Left ventricle myocardium inferior (tissue), 1 donor: ENCODE measurements at regions not wholly inside any gene's neighbourhood (a gene's known extent, or its start where the extent isn't known, plus 50 kb on each side); places are given as distances from the start of the nearest gene placed in this dataset.

ENCODE experiments used
- DNase-seq: peaks from one replicate; pipeline ENCODE4 v3.0.0-alpha.2; 2020
- H3K27ac ChIP-seq: fragments of 200-600 bp; replicated peaks from 2 replicates; pipeline ENCODE4 v1.8.0; 2021
- H3K27me3 ChIP-seq: fragments of 200-600 bp; 2 replicates; pipeline ENCODE4 v1.8.0; 2021; ENCODE audit warnings: low read depth
- H3K36me3 ChIP-seq: fragments of 200-600 bp; 2 replicates; pipeline ENCODE4 v1.8.0; 2021
- H3K4me1 ChIP-seq: fragments of 200-600 bp; 2 replicates; pipeline ENCODE4 v1.8.0; 2021
- H3K4me3 ChIP-seq: fragments of 200-600 bp; 2 replicates; pipeline ENCODE4 v1.8.0; 2021; ENCODE audit warnings: mild to moderate bottlenecking, moderate library complexity
- H3K9me3 ChIP-seq: fragments of 200-600 bp; replicated peaks from 2 replicates; pipeline ENCODE4 v1.8.0; 2021
- CTCF ChIP-seq: fragments of 200-600 bp; IDR thresholded peaks from 2 replicates; pipeline ENCODE4 v1.8.0; 2021; ENCODE audit warnings: antibody characterized with exemption, mild to moderate bottlenecking, borderline replicate concordance
- intact Hi-C: fragments of 100-400 bp; cut with micrococcal nuclease; formaldehyde crosslinking; loops from one replicate; pipeline ENCODE4 v1.11.0; 2022
- donor health status: DM: no; HTN: yes; CAD: no; lungs with severe emphysema.

DNA sequence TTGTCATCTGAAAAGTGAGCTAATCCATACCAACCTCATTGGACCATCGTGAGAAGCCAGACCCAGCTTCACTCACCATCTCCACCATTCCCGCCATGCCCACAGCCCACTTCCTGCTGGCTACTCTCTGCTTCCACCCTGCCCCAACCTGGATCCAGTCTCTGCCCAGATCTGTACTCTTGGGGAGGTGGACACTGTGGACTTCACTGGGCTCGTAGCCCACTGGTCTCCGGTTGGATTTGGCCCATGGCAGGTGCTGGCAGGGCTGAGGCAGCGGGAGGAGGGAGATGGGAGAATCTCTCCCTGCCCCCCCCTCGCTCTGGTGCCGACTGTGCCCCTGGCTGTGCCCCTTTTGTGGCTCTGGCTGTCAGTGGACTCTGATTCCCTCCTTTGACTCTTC is 193.8 kb downstream of the ABHD5 start:
- H3K27me3 ChIP-seq, result no peaks in the 10 kb centered on the region
- peak overlapping the region; percentile 44 for H3K27ac ChIP-seq
- H3K4me1 ChIP-seq, result peaks cover 33% of the 10 kb centered on the region
- intact Hi-C loops, result no loop called here
- no peaks in the 10 kb centered on the region for H3K36me3 ChIP-seq
- DNase-seq, result no peak
- H3K9me3 ChIP-seq, result no peaks in the 10 kb centered on the region
- no peak overlapping the region for H3K4me3 ChIP-seq
- TF ChIP-seq CTCF, result no peak

- Histone ChIP-seq H3K4me1 (peaks cover 33% of the 10 kb centered on the region), H3K27ac (no peak overlapping the region), H3K9me3 (no peaks in the 10 kb centered on the region), H3K4me3 (no peak overlapping the region), H3K27me3 (peaks cover 11% of the 10 kb centered on the region), H3K36me3 (no peaks in the 10 kb centered on the region)
- intact Hi-C loops, result no loop called here
- DNase-seq, result no peak
- TF ChIP-seq CTCF, result no peak
Measured at GRCh38 chr3:43885908-43886618, 195.3 kb downstream of the ABHD5 start.

GRCh38 chr3:43892061-43892460 is 201.3 kb downstream of the ABHD5 start:
- peaks cover 12% of the 10 kb centered on the region for H3K4me1 ChIP-seq
- no peak overlapping the region for H3K4me3 ChIP-seq
- H3K27ac ChIP-seq, result no peak overlapping the region
- peaks cover 71% of the 10 kb centered on the region for H3K27me3 ChIP-seq
- H3K36me3 ChIP-seq, result no peaks in the 10 kb centered on the region
- TF ChIP-seq CTCF, result no peak
- H3K9me3 ChIP-seq, result no peaks in the 10 kb centered on the region
- DNase-seq, result no peak
- intact Hi-C loops, result no loop called here

- peaks cover 75% of the 10 kb centered on the region for H3K27me3 ChIP-seq
- no peak overlapping the region for H3K4me3 ChIP-seq
- H3K36me3 ChIP-seq, result no peaks in the 10 kb centered on the region
- H3K27ac ChIP-seq, result no peak overlapping the region
- TF ChIP-seq CTCF, result no peak
- no peak for DNase-seq
- peaks cover 12% of the 10 kb centered on the region for H3K4me1 ChIP-seq
- intact Hi-C loops, result no loop called here
- H3K9me3 ChIP-seq, result no peaks in the 10 kb centered on the region
Measured at GRCh38 chr3:43892526-43892925, 201.8 kb downstream of the ABHD5 start.

DNA sequence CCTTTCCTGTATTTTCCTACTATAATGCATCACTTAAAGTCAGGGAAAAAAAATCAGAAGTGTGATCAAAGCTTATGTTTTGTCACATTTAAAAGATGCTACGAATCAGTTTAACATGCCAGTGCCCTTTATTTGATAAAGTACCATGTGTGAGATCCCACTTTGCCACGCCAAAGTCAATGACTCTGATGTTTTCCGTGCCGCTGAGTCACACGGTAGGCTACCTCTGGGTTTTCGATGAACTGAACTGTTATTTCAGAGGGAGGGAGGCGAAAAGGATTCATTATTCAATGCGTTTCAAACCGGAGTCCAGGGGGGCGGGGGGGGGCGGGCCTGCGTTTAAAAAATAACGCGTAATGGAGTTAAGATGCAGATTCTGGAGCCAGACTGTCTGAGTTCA is 203.0 kb downstream of the ABHD5 start:
- Histone ChIP-seq H3K27ac (no peak overlapping the region), H3K27me3 (peaks cover 87% of the 10 kb centered on the region)
- intact Hi-C loops, result no loop called here

More for the DNA sequence above, 203.0 kb downstream of the ABHD5 start:
- no peak for DNase-seq
- Histone ChIP-seq H3K4me3 (peak overlapping the region; percentile 61), H3K4me1 (peaks cover 12% of the 10 kb centered on the region), H3K9me3 (no peaks in the 10 kb centered on the region), H3K36me3 (no peaks in the 10 kb centered on the region)
- TF ChIP-seq CTCF, result no peak
